Fibroblast of lung (primary cell): ENCODE measurements at regions not wholly inside any gene's neighbourhood (a gene's known extent, or its start where the extent isn't known, plus 50 kb on each side); places are given as distances from the start of the nearest gene placed in this dataset.

Experiments
- EZH2 ChIP-seq: IDR thresholded peaks from 2 replicates; pipeline ENCODE4 v1.5.1; 2012; ENCODE audit warnings: low read length, control low read depth, mild to moderate bottlenecking; ENCODE audit errors: missing control alignments
- TF ChIP-seq, protein P1 (sequence below), 2 donors: IDR thresholded peaks in 1 of 2; conservative IDR thresholded peaks in 1 of 2; 1 replicate in 1 of 2; 2 replicates in 1 of 2; pipeline ENCODE4 v1.5.1; 2011 to 2012; ENCODE audit warnings: low read length in 2 of 2, control low read depth in 1 of 2, inconsistent platforms in 1 of 2, low read depth in 1 of 2, mild to moderate bottlenecking in 1 of 2

DNA sequence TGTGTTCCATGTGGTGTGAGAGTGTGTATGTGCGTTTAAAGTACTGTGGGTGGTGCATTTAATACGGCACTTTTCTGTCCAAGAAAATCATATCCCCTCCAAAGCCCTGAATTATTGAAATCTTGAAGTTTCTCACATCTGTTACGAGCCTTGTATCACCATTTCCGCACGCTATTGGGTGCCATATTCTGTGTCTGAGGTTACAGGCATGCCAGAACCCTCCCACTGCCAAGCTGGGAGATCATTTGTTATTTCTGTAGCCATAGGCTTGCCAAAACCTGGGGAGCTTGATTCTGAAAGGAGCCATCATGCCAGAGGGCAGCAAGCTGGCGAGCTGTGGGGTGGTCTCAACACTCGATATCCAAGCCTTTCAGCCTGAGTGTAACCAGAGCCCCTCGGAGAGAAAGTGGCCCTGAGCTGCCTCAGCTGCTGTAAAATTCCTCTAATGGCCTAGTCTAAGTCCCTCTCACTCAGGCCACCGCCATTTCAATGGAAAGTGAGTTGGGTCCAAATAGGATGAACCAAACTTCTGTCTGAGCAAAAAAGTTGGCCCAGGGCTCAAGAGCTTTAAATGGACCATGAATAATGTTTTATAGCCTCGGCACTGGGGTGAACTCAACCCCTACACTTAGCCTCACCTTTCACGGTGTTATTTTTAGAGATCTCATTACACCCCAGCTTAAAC is 298.4 kb upstream of the DUSP10 start:
- TF ChIP-seq, protein P1, sequence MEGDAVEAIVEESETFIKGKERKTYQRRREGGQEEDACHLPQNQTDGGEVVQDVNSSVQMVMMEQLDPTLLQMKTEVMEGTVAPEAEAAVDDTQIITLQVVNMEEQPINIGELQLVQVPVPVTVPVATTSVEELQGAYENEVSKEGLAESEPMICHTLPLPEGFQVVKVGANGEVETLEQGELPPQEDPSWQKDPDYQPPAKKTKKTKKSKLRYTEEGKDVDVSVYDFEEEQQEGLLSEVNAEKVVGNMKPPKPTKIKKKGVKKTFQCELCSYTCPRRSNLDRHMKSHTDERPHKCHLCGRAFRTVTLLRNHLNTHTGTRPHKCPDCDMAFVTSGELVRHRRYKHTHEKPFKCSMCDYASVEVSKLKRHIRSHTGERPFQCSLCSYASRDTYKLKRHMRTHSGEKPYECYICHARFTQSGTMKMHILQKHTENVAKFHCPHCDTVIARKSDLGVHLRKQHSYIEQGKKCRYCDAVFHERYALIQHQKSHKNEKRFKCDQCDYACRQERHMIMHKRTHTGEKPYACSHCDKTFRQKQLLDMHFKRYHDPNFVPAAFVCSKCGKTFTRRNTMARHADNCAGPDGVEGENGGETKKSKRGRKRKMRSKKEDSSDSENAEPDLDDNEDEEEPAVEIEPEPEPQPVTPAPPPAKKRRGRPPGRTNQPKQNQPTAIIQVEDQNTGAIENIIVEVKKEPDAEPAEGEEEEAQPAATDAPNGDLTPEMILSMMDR (conservative IDR thresholded peaks at IDR 0.05 in 1 of 2, IDR thresholded peaks at IDR 0.05 in 1 of 2; ENCODE audit: low read depth in 1 of 2, low read length in 2 of 2), result no peak
- TF ChIP-seq EZH2, result no peak
